SK-N-SH treated with all-trans-retinoic acid at 6 μM for 48 hours (cell line): ENCODE measurements at regions not wholly inside any gene's neighbourhood (a gene's known extent, or its start where the extent isn't known, plus 50 kb on each side); places are given as distances from the start of the nearest gene placed in this dataset.

ENCODE experiments used
- ATAC-seq: fragments of 200-7000 bp; cut with Tn5 transposase; 3 replicates; pipeline ENCODE4 v1.9.1; 2020; ENCODE audit warnings: mild to moderate bottlenecking, moderate library complexity
- ARNTL ChIP-seq: fragments of 450-650 bp; formaldehyde crosslinking; IDR thresholded peaks from 2 replicates; pipeline ENCODE4 v1.5.0; 2020; ENCODE audit warnings: low read depth, mild to moderate bottlenecking, moderate library complexity, borderline replicate concordance
- BACH2 ChIP-seq: fragments of 250-450 bp; sonication (Bioruptor Pico); IDR thresholded peaks from 2 replicates; pipeline ENCODE4 v1.9.0; 2021; ENCODE audit warnings: mild to moderate bottlenecking, borderline replicate concordance
- CSDC2 ChIP-seq: fragments of 250-450 bp; sonication (Bioruptor Pico); IDR thresholded peaks from 2 replicates; pipeline ENCODE4 v1.5.0; 2020; ENCODE audit warnings: mild to moderate bottlenecking, moderate library complexity
- GLIS3 ChIP-seq: fragments of 250-450 bp; sonication (Bioruptor Pico); IDR thresholded peaks from 2 replicates; pipeline ENCODE4 v1.5.0; 2020; ENCODE audit warnings: mild to moderate bottlenecking, moderate library complexity
- ISL1 ChIP-seq: fragments of 250-450 bp; sonication (Bioruptor Pico); IDR thresholded peaks from 2 replicates; pipeline ENCODE4 v2.1.2; 2022; ENCODE audit warnings: mild to moderate bottlenecking, moderate library complexity
- OSR1 ChIP-seq: fragments of 250-450 bp; sonication (Bioruptor Pico); IDR thresholded peaks from 2 replicates; pipeline ENCODE4 v1.8.0; 2022; ENCODE audit warnings: moderate library complexity, mild to moderate bottlenecking, inconsistent platforms
- PPARA ChIP-seq: fragments of 250-450 bp; sonication (Bioruptor Pico); IDR thresholded peaks from 2 replicates; pipeline ENCODE4 v1.5.0; 2020; ENCODE audit warnings: mild to moderate bottlenecking, borderline replicate concordance
- RARB ChIP-seq: fragments of 250-450 bp; sonication (Bioruptor Pico); IDR thresholded peaks from 2 replicates; pipeline ENCODE4 v1.8.0; 2021; ENCODE audit warnings: mild to moderate bottlenecking, moderate library complexity
- SNAI2 ChIP-seq: fragments of 250-450 bp; sonication (Bioruptor Pico); IDR thresholded peaks from 2 replicates; pipeline ENCODE4 v1.5.0; 2020; ENCODE audit warnings: mild to moderate bottlenecking, moderate library complexity
- TCF4 ChIP-seq: fragments of 250-450 bp; sonication (Bioruptor Pico); IDR thresholded peaks from 2 replicates; pipeline ENCODE4 v1.8.0; 2021; ENCODE audit warnings: mild to moderate bottlenecking, moderate library complexity, borderline replicate concordance
- TOX ChIP-seq: fragments of 250-450 bp; sonication (Bioruptor Pico); IDR thresholded peaks from 2 replicates; pipeline ENCODE4 v1.8.0; 2021; ENCODE audit warnings: mild to moderate bottlenecking, moderate library complexity, borderline replicate concordance
- ZC3H10 ChIP-seq: fragments of 250-450 bp; sonication (Bioruptor Pico); IDR thresholded peaks from 2 replicates; pipeline ENCODE4 v1.5.1; 2021; ENCODE audit warnings: mild to moderate bottlenecking, moderate library complexity
- ZFP3 ChIP-seq: fragments of 250-450 bp; sonication (Bioruptor Pico); IDR thresholded peaks from 2 replicates; pipeline ENCODE4 v1.5.0; 2020; ENCODE audit warnings: mild to moderate bottlenecking, moderate library complexity
- ZFP30 ChIP-seq: fragments of 450-650 bp; formaldehyde crosslinking; IDR thresholded peaks from 2 replicates; pipeline ENCODE4 v1.5.0; 2022; ENCODE audit warnings: mild to moderate bottlenecking, moderate library complexity
- ZNF70 ChIP-seq: fragments of 450-650 bp; formaldehyde crosslinking; IDR thresholded peaks from 2 replicates; pipeline ENCODE4 v1.5.0; 2020; ENCODE audit warnings: mild to moderate bottlenecking, moderate library complexity
- ZNF8 ChIP-seq: fragments of 450-650 bp; formaldehyde crosslinking; IDR thresholded peaks from 2 replicates; pipeline ENCODE4 v1.5.0; 2020; ENCODE audit warnings: mild to moderate bottlenecking, moderate library complexity
- TF ChIP-seq, protein P1 (sequence below): fragments of 250-450 bp; sonication (Bioruptor Pico); IDR thresholded peaks from 2 replicates; pipeline ENCODE4 v1.5.0; 2020; ENCODE audit warnings: mild to moderate bottlenecking, moderate library complexity
- TF ChIP-seq, protein P2 (sequence below): fragments of 250-450 bp; sonication (Bioruptor Pico); IDR thresholded peaks from 2 replicates; pipeline ENCODE4 v1.5.1; 2020; ENCODE audit warnings: low read depth, mild to moderate bottlenecking, moderate library complexity
- TF ChIP-seq, protein P3 (sequence below): fragments of 250-450 bp; sonication (Bioruptor Pico); IDR thresholded peaks from 2 replicates; pipeline ENCODE4 v1.8.0; 2021; ENCODE audit warnings: low read depth, mild to moderate bottlenecking, moderate library complexity, borderline replicate concordance
- TF ChIP-seq, protein P4 (sequence below): fragments of 250-450 bp; sonication (Bioruptor Pico); IDR thresholded peaks from 2 replicates; pipeline ENCODE4 v1.8.0; 2020; ENCODE audit warnings: mild to moderate bottlenecking, moderate library complexity, borderline replicate concordance
- TF ChIP-seq, protein P5 (sequence below): fragments of 250-450 bp; sonication (Bioruptor Pico); IDR thresholded peaks from 2 replicates; pipeline ENCODE4 v1.5.1; 2021; ENCODE audit warnings: mild to moderate bottlenecking, moderate library complexity

DNA sequence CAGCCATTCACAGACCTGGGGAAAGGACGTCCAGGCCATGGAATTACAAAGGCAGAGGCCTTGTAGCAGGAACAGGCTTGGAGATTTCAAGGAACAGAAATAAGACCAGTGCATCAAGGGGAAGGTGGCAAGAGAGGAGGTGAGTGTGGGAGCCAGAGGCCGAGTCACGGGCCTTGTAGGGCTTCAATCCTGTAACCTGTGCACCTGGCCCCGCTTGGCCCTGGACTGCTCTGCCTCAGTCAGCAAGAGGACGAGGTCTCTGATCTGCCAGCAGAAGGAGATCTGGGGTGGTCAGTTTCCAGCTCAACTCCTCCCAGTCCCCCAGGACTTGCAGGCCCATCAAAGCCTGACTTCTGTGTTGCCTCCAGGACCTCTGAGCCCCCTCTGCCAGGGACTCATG lies 200.8 kb downstream of the VRK1 start (continued):
- TF ChIP-seq, protein P1, sequence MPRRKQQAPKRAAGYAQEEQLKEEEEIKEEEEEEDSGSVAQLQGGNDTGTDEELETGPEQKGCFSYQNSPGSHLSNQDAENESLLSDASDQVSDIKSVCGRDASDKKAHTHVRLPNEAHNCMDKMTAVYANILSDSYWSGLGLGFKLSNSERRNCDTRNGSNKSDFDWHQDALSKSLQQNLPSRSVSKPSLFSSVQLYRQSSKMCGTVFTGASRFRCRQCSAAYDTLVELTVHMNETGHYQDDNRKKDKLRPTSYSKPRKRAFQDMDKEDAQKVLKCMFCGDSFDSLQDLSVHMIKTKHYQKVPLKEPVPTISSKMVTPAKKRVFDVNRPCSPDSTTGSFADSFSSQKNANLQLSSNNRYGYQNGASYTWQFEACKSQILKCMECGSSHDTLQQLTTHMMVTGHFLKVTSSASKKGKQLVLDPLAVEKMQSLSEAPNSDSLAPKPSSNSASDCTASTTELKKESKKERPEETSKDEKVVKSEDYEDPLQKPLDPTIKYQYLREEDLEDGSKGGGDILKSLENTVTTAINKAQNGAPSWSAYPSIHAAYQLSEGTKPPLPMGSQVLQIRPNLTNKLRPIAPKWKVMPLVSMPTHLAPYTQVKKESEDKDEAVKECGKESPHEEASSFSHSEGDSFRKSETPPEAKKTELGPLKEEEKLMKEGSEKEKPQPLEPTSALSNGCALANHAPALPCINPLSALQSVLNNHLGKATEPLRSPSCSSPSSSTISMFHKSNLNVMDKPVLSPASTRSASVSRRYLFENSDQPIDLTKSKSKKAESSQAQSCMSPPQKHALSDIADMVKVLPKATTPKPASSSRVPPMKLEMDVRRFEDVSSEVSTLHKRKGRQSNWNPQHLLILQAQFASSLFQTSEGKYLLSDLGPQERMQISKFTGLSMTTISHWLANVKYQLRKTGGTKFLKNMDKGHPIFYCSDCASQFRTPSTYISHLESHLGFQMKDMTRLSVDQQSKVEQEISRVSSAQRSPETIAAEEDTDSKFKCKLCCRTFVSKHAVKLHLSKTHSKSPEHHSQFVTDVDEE (CRISPR knock-in tag) = no peak
- TF ChIP-seq RARB (CRISPR knock-in tag) = no peak
- no peak for TF ChIP-seq OSR1 (CRISPR knock-in tag)
- TF ChIP-seq ISL1 (CRISPR knock-in tag) = no peak
- no peak for TF ChIP-seq SNAI2
- TF ChIP-seq TCF4 (CRISPR knock-in tag) = no peak

DNA sequence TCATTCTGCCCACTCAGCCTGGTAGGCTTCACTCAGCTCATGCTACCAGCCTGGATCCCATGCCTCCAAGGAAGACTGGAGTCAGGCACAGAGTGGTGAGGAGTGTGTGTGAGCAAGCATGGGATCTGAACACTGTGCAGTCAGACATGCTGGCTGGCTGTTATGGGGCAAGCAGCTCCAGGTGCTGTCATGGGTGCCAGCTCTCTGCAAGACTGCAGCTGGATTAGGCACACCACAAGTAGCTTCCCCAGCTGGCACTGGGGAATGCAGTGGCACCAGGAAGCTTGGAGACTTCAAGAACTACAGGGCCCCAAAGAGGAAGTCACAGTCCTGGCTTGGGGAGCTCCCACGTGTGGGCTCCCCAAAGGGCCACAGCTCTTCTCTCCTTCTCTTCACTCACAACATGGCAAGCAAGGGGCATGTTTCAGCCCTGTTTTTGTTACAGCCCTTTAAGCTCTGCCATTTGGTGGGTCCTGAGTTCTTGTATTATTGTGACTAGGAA lies 202.5 kb downstream of the VRK1 start:
- ATAC-seq = no peak
- TF ChIP-seq, protein P2, sequence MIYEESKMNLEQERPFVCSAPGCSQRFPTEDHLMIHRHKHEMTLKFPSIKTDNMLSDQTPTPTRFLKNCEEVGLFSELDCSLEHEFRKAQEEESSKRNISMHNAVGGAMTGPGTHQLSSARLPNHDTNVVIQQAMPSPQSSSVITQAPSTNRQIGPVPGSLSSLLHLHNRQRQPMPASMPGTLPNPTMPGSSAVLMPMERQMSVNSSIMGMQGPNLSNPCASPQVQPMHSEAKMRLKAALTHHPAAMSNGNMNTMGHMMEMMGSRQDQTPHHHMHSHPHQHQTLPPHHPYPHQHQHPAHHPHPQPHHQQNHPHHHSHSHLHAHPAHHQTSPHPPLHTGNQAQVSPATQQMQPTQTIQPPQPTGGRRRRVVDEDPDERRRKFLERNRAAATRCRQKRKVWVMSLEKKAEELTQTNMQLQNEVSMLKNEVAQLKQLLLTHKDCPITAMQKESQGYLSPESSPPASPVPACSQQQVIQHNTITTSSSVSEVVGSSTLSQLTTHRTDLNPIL (CRISPR knock-in tag) = no peak
- TF ChIP-seq RARB (CRISPR knock-in tag) (no peak), TCF4 (CRISPR knock-in tag) (no peak), SNAI2 (no peak), ZNF8 (CRISPR knock-in tag) (no peak), CSDC2 (CRISPR knock-in tag) (no peak), BACH2 (CRISPR knock-in tag) (no peak), ZFP3 (CRISPR knock-in tag) (no peak), OSR1 (CRISPR knock-in tag) (no peak), ZC3H10 (CRISPR knock-in tag) (no peak), PPARA (CRISPR knock-in tag) (no peak), ISL1 (CRISPR knock-in tag) (no peak), ZFP30 (CRISPR knock-in tag) (no peak), TOX (CRISPR knock-in tag) (no peak), ZNF70 (CRISPR knock-in tag) (no peak)
- TF ChIP-seq, protein P3, sequence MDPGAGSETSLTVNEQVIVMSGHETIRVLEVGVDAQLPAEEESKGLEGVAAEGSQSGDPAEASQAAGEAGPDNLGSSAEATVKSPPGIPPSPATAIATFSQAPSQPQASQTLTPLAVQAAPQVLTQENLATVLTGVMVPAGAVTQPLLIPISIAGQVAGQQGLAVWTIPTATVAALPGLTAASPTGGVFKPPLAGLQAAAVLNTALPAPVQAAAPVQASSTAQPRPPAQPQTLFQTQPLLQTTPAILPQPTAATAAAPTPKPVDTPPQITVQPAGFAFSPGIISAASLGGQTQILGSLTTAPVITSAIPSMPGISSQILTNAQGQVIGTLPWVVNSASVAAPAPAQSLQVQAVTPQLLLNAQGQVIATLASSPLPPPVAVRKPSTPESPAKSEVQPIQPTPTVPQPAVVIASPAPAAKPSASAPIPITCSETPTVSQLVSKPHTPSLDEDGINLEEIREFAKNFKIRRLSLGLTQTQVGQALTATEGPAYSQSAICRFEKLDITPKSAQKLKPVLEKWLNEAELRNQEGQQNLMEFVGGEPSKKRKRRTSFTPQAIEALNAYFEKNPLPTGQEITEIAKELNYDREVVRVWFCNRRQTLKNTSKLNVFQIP (CRISPR knock-in tag) = no peak
- TF ChIP-seq, protein P4, sequence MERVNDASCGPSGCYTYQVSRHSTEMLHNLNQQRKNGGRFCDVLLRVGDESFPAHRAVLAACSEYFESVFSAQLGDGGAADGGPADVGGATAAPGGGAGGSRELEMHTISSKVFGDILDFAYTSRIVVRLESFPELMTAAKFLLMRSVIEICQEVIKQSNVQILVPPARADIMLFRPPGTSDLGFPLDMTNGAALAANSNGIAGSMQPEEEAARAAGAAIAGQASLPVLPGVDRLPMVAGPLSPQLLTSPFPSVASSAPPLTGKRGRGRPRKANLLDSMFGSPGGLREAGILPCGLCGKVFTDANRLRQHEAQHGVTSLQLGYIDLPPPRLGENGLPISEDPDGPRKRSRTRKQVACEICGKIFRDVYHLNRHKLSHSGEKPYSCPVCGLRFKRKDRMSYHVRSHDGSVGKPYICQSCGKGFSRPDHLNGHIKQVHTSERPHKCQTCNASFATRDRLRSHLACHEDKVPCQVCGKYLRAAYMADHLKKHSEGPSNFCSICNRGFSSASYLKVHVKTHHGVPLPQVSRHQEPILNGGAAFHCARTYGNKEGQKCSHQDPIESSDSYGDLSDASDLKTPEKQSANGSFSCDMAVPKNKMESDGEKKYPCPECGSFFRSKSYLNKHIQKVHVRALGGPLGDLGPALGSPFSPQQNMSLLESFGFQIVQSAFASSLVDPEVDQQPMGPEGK (CRISPR knock-in tag) = no peak
- TF ChIP-seq, protein P5, sequence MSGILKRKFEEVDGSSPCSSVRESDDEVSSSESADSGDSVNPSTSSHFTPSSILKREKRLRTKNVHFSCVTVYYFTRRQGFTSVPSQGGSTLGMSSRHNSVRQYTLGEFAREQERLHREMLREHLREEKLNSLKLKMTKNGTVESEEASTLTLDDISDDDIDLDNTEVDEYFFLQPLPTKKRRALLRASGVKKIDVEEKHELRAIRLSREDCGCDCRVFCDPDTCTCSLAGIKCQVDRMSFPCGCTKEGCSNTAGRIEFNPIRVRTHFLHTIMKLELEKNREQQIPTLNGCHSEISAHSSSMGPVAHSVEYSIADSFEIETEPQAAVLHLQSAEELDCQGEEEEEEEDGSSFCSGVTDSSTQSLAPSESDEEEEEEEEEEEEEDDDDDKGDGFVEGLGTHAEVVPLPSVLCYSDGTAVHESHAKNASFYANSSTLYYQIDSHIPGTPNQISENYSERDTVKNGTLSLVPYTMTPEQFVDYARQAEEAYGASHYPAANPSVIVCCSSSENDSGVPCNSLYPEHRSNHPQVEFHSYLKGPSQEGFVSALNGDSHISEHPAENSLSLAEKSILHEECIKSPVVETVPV = no peak

DNA sequence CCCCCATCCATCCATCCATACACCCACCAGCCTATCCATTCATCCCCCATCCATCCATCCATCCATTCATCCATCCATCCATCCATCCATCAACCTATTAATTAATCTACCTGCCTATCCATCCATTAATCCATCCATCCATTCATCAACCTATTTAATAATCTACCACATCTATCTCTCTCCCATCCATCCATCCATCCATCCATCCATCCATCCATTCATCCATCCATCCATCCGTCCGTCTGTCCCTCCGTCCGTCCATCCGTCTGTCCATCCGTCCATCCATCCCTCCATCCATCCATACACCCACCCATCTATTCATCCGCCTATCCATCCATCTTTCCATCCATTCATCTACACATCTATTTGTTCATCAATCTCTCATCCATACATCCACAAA lies 205.3 kb downstream of the VRK1 start:
- ATAC-seq = no peak
- TF ChIP-seq GLIS3 (no peak), ZNF8 (CRISPR knock-in tag) (no peak), ISL1 (CRISPR knock-in tag) (no peak), TOX (CRISPR knock-in tag) (no peak), BACH2 (CRISPR knock-in tag) (no peak), OSR1 (CRISPR knock-in tag) (no peak), ARNTL (no peak), RARB (CRISPR knock-in tag) (no peak), TCF4 (CRISPR knock-in tag) (no peak)
- TF ChIP-seq, protein P1 (CRISPR knock-in tag) = no peak
- TF ChIP-seq, protein P2 (CRISPR knock-in tag) = no peak
- TF ChIP-seq, protein P3 (CRISPR knock-in tag) = no peak
